ENCODE measurements at regions not wholly inside any gene's neighbourhood (a gene's known extent, or its start where the extent isn't known, plus 50 kb on each side); places are given as distances from the start of the nearest gene placed in this dataset.

DNA sequence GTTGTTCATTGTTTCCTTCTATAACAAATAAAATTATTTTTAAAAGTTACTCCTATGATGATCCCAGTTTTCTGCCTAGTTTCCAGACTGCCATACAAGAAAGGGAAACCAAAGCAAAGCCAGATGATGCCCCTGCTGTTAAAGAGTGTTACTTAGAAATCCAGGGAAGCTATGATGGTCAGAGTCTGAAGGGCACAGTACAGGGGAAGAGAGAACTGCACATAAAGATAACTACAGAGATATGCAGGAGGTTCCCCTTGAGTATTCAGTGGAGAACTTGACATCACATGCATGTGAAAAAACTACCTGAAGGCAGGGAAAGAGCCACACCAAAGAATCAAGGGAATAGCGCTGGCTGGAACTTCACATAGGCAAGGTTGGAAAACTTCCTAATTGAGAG is 494.2 kb upstream of the FSTL5 start:
- TF ChIP-seq EZH2 (IDR thresholded peaks at IDR 0.05; ENCODE audit: low read length, missing control alignments) = no peak
- no peak for TF ChIP-seq CTCF (conservative IDR thresholded peaks at IDR 0.05 in 1 of 2, IDR thresholded peaks at IDR 0.05 in 1 of 2; ENCODE audit: low read depth in 1 of 2, low read length in 2 of 2)
